PC-3 (cell line): ENCODE measurements at regions not wholly inside any gene's neighbourhood (a gene's known extent, or its start where the extent isn't known, plus 50 kb on each side); places are given as distances from the start of the nearest gene placed in this dataset.

Experiments used
- ATAC-seq: fragments of 200-7000 bp; cut with Tn5 transposase; 2 replicates; pipeline ENCODE4 v1.9.1; 2020; ENCODE audit warnings: mild to moderate bottlenecking, moderate library complexity
- BruUV-seq: library from RNA; stranded (reverse); fragments of 400-500 nt; replicated peaks from 2 replicates; lab custom pipeline; 2021; lab: Mats Ljungman, UMichigan
- CTCF ChIA-PET: fragments of 300-600 bp; sonication (Branson Sonifier 250); formaldehyde crosslinking; loops from one replicate; lab custom pipeline; 2022; ENCODE audit warnings: antibody characterized with exemption; lab: Charles Lee
- POLR2A ChIA-PET: fragments of 300-600 bp; sonication (Branson Sonifier 250); formaldehyde crosslinking; loops from one replicate; lab custom pipeline; 2022; ENCODE audit warnings: antibody characterized with exemption; ENCODE audit not compliant: unreplicated experiment; lab: Charles Lee
- DNase-seq: peaks from one replicate; pipeline ENCODE4 v3.0.0-alpha.2; 2015
- H2AFZ ChIP-seq: fragments of 300-600 bp; sonication (generic); 2 replicates; pipeline ENCODE4 v1.6.0; 2016; ENCODE audit warnings: antibody characterized with exemption, low read length
- H3F3A ChIP-seq: fragments of 300-600 bp; sonication (generic); one replicate; pipeline ENCODE4 v1.6.0; 2017; ENCODE audit warnings: antibody characterized with exemption, low read length, control low read depth, mild to moderate bottlenecking; ENCODE audit not compliant: unreplicated experiment
- H3K27ac ChIP-seq: fragments of 300-600 bp; sonication (generic); 2 replicates; pipeline ENCODE4 v1.5.1; 2016; ENCODE audit warnings: mild to moderate bottlenecking, low read length
- H3K27me3 ChIP-seq: fragments of 300-600 bp; sonication (generic); 2 replicates; pipeline ENCODE4 v1.6.1; 2016; ENCODE audit warnings: low read length, mixed read lengths
- H3K36me3 ChIP-seq: fragments of 300-600 bp; sonication (generic); 2 replicates; pipeline ENCODE4 v1.6.1; 2016; ENCODE audit warnings: low read depth, mixed run types, low read length, mixed read lengths
- H3K4me1 ChIP-seq: fragments of 300-600 bp; sonication (generic); 2 replicates; pipeline ENCODE4 v1.5.1; 2016; ENCODE audit warnings: low read length; ENCODE audit not compliant: insufficient read depth
- H3K4me2 ChIP-seq: fragments of 300-600 bp; sonication (generic); 2 replicates; pipeline ENCODE4 v1.6.0; 2016; ENCODE audit warnings: low read length
- H3K4me3 ChIP-seq: fragments of 300-600 bp; sonication (generic); 2 replicates; pipeline ENCODE4 v1.5.1; 2016; ENCODE audit warnings: mild to moderate bottlenecking, low read length, mixed read lengths
- H3K79me2 ChIP-seq: fragments of 300-600 bp; sonication (generic); 2 replicates; pipeline ENCODE4 v1.6.1; 2017; ENCODE audit warnings: low read length, mixed read lengths
- H3K9ac ChIP-seq: fragments of 300-600 bp; sonication (generic); 2 replicates; pipeline ENCODE4 v1.6.0; 2016; ENCODE audit warnings: mild to moderate bottlenecking, low read length
- H3K9me2 ChIP-seq: fragments of 300-600 bp; sonication (generic); replicated peaks from 2 replicates; pipeline ENCODE4 v1.6.1; 2016; ENCODE audit warnings: mixed run types, low read length, mixed read lengths
- H3K9me3 ChIP-seq: fragments of 300-600 bp; sonication (generic); 2 replicates; pipeline ENCODE4 v1.6.1; 2016; ENCODE audit warnings: low read length, mixed read lengths
- H4K20me1 ChIP-seq: fragments of 300-600 bp; sonication (generic); 2 replicates; pipeline ENCODE4 v1.6.1; 2016; ENCODE audit warnings: low read length, mixed read lengths
- EZH2 ChIP-seq: fragments of 300-600 bp; sonication (generic); IDR thresholded peaks from one replicate; pipeline ENCODE4 v1.6.1; 2017; ENCODE audit warnings: antibody characterized with exemption, mild to moderate bottlenecking, low read length; ENCODE audit not compliant: unreplicated experiment
- EZH2phosphoT487 ChIP-seq: fragments of 300-600 bp; sonication (generic); IDR thresholded peaks from 2 replicates; pipeline ENCODE4 v1.6.1; 2018; ENCODE audit warnings: mild to moderate bottlenecking, antibody characterized with exemption, low read length, borderline replicate concordance
- intact Hi-C: fragments of 100-400 bp; cut with micrococcal nuclease; formaldehyde crosslinking; loops from 2 replicates; pipeline ENCODE4 v1.9.0; 2023
- TF ChIP-seq, protein P1 (sequence below): fragments of 300-600 bp; sonication (generic); conservative IDR thresholded peaks from 2 replicates; pipeline ENCODE4 v1.5.1; 2017; ENCODE audit warnings: antibody characterized with exemption, low read depth, mild to moderate bottlenecking, low read length

DNA sequence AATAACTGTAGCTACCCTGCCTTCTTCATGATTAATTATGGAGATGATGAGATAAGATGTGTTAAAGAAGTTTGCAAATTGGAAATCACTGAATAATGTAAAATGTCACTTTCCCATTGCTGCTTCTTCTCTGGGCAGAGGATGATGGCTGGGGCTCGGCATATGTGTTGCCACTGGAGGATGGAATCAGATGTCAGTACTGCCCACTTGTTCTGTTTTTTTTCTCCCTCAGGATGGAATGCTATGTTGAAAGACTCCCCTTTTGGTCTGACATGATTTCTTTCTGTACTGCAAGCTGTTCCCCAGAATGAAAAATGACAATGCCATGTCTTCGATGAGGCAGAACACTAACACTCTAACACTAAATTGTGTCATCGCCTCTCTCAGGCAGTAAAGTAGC, 373.9 kb upstream of the SPAG17 start:
- ATAC-seq (no peak), DNase-seq (no peak)
- Histone ChIP-seq H3F3A (no peaks in the 10 kb centered on the region), H3K4me1 (no peaks in the 10 kb centered on the region), H3K27ac (no peak overlapping the region), H3K27me3 (peaks cover 35% of the 10 kb centered on the region), H3K9me3 (no peaks in the 10 kb centered on the region), H4K20me1 (no peaks in the 10 kb centered on the region), H3K36me3 (no peaks in the 10 kb centered on the region), H3K9ac (no peak overlapping the region), H3K4me3 (no peak overlapping the region), H3K4me2 (no peak overlapping the region), H3K9me2 (no peaks in the 10 kb centered on the region), H3K79me2 (no peaks in the 10 kb centered on the region), H2AFZ (no peak overlapping the region)
- no TSS peak for BruUV-seq
- no peak for TF ChIP-seq EZH2phosphoT487
- POLR2A ChIA-PET = no interaction called here
- intact Hi-C loops = no loop called here
- CTCF ChIA-PET = no interaction called here

- ATAC-seq (no peak), DNase-seq (no peak)
- H3K9ac ChIP-seq = no peak overlapping the region
- no peaks in the 10 kb centered on the region for H3K36me3 ChIP-seq
- no peak overlapping the region for H2AFZ ChIP-seq
- no peaks in the 10 kb centered on the region for H3K4me1 ChIP-seq
- H3K27ac ChIP-seq = no peak overlapping the region
- BruUV-seq = no TSS peak
- no peaks in the 10 kb centered on the region for H3K79me2 ChIP-seq
- no peaks in the 10 kb centered on the region for H3K9me2 ChIP-seq
- intact Hi-C loops = no loop called here
- H3K4me2 ChIP-seq = no peak overlapping the region
- TF ChIP-seq EZH2 (no peak), EZH2phosphoT487 (no peak)
- TF ChIP-seq, protein P1, sequence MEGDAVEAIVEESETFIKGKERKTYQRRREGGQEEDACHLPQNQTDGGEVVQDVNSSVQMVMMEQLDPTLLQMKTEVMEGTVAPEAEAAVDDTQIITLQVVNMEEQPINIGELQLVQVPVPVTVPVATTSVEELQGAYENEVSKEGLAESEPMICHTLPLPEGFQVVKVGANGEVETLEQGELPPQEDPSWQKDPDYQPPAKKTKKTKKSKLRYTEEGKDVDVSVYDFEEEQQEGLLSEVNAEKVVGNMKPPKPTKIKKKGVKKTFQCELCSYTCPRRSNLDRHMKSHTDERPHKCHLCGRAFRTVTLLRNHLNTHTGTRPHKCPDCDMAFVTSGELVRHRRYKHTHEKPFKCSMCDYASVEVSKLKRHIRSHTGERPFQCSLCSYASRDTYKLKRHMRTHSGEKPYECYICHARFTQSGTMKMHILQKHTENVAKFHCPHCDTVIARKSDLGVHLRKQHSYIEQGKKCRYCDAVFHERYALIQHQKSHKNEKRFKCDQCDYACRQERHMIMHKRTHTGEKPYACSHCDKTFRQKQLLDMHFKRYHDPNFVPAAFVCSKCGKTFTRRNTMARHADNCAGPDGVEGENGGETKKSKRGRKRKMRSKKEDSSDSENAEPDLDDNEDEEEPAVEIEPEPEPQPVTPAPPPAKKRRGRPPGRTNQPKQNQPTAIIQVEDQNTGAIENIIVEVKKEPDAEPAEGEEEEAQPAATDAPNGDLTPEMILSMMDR = no peak
- peaks cover 31% of the 10 kb centered on the region; the same call in 1 of the 2 replicates for H3K27me3 ChIP-seq
- ChIA-PET POLR2A (no interaction called here), CTCF (no interaction called here)
- H4K20me1 ChIP-seq = no peaks in the 10 kb centered on the region
- H3K9me3 ChIP-seq = no peaks in the 10 kb centered on the region
- no peak overlapping the region for H3K4me3 ChIP-seq
- no peaks in the 10 kb centered on the region for H3F3A ChIP-seq
Measured at GRCh38 chr1:118556936-118557335, 371.9 kb upstream of the SPAG17 start.

DNA sequence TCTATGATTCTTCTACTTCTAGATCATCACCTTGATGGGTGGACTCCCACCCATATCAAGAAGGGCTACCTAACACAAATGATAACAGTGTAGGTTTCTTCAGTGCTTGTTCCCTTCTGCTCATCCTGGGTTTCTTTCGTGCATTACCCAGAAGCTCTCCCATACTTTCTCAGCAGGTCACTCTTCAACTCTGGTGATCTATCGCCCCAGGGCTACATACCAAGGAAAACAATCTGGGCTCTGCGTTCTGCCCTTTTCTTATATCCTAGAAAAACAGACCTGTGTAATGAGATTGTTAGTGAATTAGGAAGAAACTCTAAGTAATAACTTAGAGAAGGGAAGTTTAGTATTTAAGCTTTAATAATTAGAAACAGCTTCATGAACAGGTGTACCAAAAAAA, 370.6 kb upstream of the SPAG17 start:
- TF ChIP-seq, protein P1 = no peak
- TF ChIP-seq EZH2 (no peak), EZH2phosphoT487 (no peak)
- Histone ChIP-seq H3K79me2 (no peaks in the 10 kb centered on the region), H3K9ac (no peak overlapping the region), H4K20me1 (no peaks in the 10 kb centered on the region), H3K9me3 (no peaks in the 10 kb centered on the region), H3K4me2 (no peak overlapping the region), H2AFZ (no peak overlapping the region), H3K27me3 (peaks cover 23% of the 10 kb centered on the region; the same call in 1 of the 2 replicates), H3K27ac (no peak overlapping the region), H3K4me3 (no peak overlapping the region), H3F3A (no peaks in the 10 kb centered on the region), H3K36me3 (no peaks in the 10 kb centered on the region), H3K9me2 (no peaks in the 10 kb centered on the region), H3K4me1 (no peaks in the 10 kb centered on the region)
- no TSS peak for BruUV-seq
- POLR2A ChIA-PET = no interaction called here
- CTCF ChIA-PET = no interaction called here
- intact Hi-C loops = no loop called here
- no peak for DNase-seq
- no peak for ATAC-seq
